AG09309 (cell line): ENCODE measurements at regions not wholly inside any gene's neighbourhood (a gene's known extent, or its start where the extent isn't known, plus 50 kb on each side); places are given as distances from the start of the nearest gene placed in this dataset.

Source experiments
- DNase-seq: peaks from one replicate; pipeline ENCODE4 v3.0.0-alpha.2; 2010; ENCODE audit warnings: low read depth
- H3K4me3 ChIP-seq: 2 replicates; pipeline ENCODE4 v1.5.1; 2011; ENCODE audit warnings: mild to moderate bottlenecking, low read depth, low read length, moderate library complexity; ENCODE audit not compliant: control insufficient read depth
- CTCF ChIP-seq: IDR thresholded peaks from 2 replicates; pipeline ENCODE4 v1.5.1; 2011; ENCODE audit warnings: mild to moderate bottlenecking, low read depth, low read length, inconsistent platforms; ENCODE audit not compliant: insufficient read depth, control insufficient read depth; ENCODE audit errors: missing control alignments

GRCh38 chr16:74218871-74219270 is 77.7 kb upstream of the PSMD7 start:
- no peak overlapping the region for H3K4me3 ChIP-seq
- no peak for TF ChIP-seq CTCF
- no peak for DNase-seq

GRCh38 chr16:74216319-74216718 is 80.3 kb upstream of the PSMD7 start:
- TF ChIP-seq CTCF, result no peak
- H3K4me3 ChIP-seq, result no peak overlapping the region
- no peak for DNase-seq

- DNase-seq, result no peak
- no peak overlapping the region for H3K4me3 ChIP-seq
- TF ChIP-seq CTCF, result no peak
These were observed 81.4 kb upstream of the PSMD7 start for GRCh38 chr16:74215249-74215648.

- DNase-seq, result no peak
These were observed 83.2 kb upstream of the PSMD7 start for GRCh38 chr16:74213372-74213771.

GRCh38 chr16:74210245-74210644 is 86.4 kb upstream of the PSMD7 start:
- TF ChIP-seq CTCF, result no peak
- no peak overlapping the region for H3K4me3 ChIP-seq
- no peak for DNase-seq

More at GRCh38 chr16:74213372-74213771, 83.2 kb upstream of the PSMD7 start:
- no peak for TF ChIP-seq CTCF
- H3K4me3 ChIP-seq, result no peak overlapping the region

- no peak for DNase-seq
- no peak overlapping the region for H3K4me3 ChIP-seq
- TF ChIP-seq CTCF, result no peak
These were observed 94.6 kb upstream of the PSMD7 start for GRCh38 chr16:74202009-74202408.

- no peak for TF ChIP-seq CTCF
- no peak overlapping the region for H3K4me3 ChIP-seq
- DNase-seq, result no peak
These were observed 95.0 kb upstream of the PSMD7 start for GRCh38 chr16:74201576-74201975.
